CD4-positive, alpha-beta T cell (primary cell): ENCODE measurements at regions not wholly inside any gene's neighbourhood (a gene's known extent, or its start where the extent isn't known, plus 50 kb on each side); places are given as distances from the start of the nearest gene placed in this dataset.

Experiments used
- ATAC-seq: fragments of 200-7000 bp; cut with Tn5 transposase; one replicate; pipeline ENCODE4 v1.10.0; 2022; ENCODE audit warnings: mild to moderate bottlenecking; ENCODE audit not compliant: poor library complexity
- CTCF ChIA-PET: fragments of 350-600 bp; sonication (Branson Sonifier 250); formaldehyde crosslinking; loops from one replicate; lab custom pipeline; 2021; ENCODE audit warnings: antibody characterized with exemption, inconsistent platforms; lab: Charles Lee
- POLR2A ChIA-PET: fragments of 350-600 bp; sonication (Branson Sonifier 250); formaldehyde crosslinking; loops from one replicate; lab custom pipeline; 2021; ENCODE audit warnings: antibody characterized with exemption, inconsistent platforms; lab: Charles Lee
- DNase-seq, 14 experiments: peaks; one replicate each; pipeline ENCODE4 v3.0.0-alpha.2; 2013 to 2020; ENCODE audit warnings: mixed read lengths in 2 of 14
- H3K27ac ChIP-seq, 2 donors: one replicate each; pipeline versions ENCODE4 v1.5.1 to v1.7.0; 2013; ENCODE audit warnings: low read length in 2 of 2, low read depth in 1 of 2, mild to moderate bottlenecking in 1 of 2
- H3K27me3 ChIP-seq, 2 experiments: 1 replicate in 1 of 2; 2 replicates in 1 of 2; pipeline versions ENCODE4 v1.6.1 to v1.7.0; 2013; ENCODE audit warnings: low read length in 2 of 2, control low read depth in 1 of 2, mild to moderate bottlenecking in 1 of 2, moderate library complexity in 1 of 2; ENCODE audit not compliant: insufficient read depth in 2 of 2, control insufficient read depth in 1 of 2
- H3K36me3 ChIP-seq: one replicate; pipeline ENCODE4 v1.6.1; 2013; ENCODE audit warnings: low read length, control low read depth; ENCODE audit not compliant: insufficient read depth
- H3K4me1 ChIP-seq: one replicate; pipeline ENCODE4 v1.6.1; 2013; ENCODE audit warnings: low read length, control low read depth; ENCODE audit not compliant: insufficient read depth
- H3K4me3 ChIP-seq: one replicate; pipeline ENCODE4 v1.5.1; 2013; ENCODE audit warnings: mild to moderate bottlenecking, low read length, moderate library complexity
- H3K9me3 ChIP-seq, 2 experiments: 1 replicate in 1 of 2; 2 replicates in 1 of 2; pipeline versions ENCODE4 v1.6.1 to v1.7.0; 2013; ENCODE audit warnings: low read length in 2 of 2, mild to moderate bottlenecking in 2 of 2, control low read depth in 1 of 2, moderate library complexity in 1 of 2; ENCODE audit not compliant: control insufficient read depth in 1 of 2, insufficient read depth in 1 of 2
- H3K27ac Mint-ChIP-seq: one replicate; pipeline ENCODE4 v1.8.0; 2020; ENCODE audit warnings: mixed read lengths
- H3K27me3 Mint-ChIP-seq: one replicate; pipeline ENCODE4 v1.8.0; 2021; ENCODE audit warnings: mixed read lengths
- H3K36me3 Mint-ChIP-seq: one replicate; pipeline ENCODE4 v1.8.0; 2021; ENCODE audit warnings: low read depth, mixed read lengths
- H3K4me1 Mint-ChIP-seq: one replicate; pipeline ENCODE4 v1.8.0; 2021; ENCODE audit warnings: low read depth, mixed read lengths
- H3K4me3 Mint-ChIP-seq: one replicate; pipeline ENCODE4 v1.8.0; 2020; ENCODE audit warnings: mild to moderate bottlenecking, mixed read lengths
- H3K9me3 Mint-ChIP-seq: one replicate; pipeline ENCODE4 v1.8.0; 2020; ENCODE audit warnings: mixed read lengths
- CTCF ChIP-seq: fragments of 200-600 bp; IDR thresholded peaks from one replicate; pipeline ENCODE4 v1.8.0; 2022; ENCODE audit warnings: antibody characterized with exemption, mild to moderate bottlenecking
- intact Hi-C, 2 experiments: fragments of 100-400 bp; cut with DNase I in 1 of 2; cut with micrococcal nuclease in 1 of 2; formaldehyde crosslinking; loops; one replicate each; pipeline versions ENCODE4 v1.15.1 to v1.9.0; 2023 to 2025; cut with DNase I, micrococcal nuclease

- Histone ChIP-seq H3K27me3 (no peaks in the 10 kb centered on the region), H3K4me3 (no peak overlapping the region), H3K4me1 (no peaks in the 10 kb centered on the region), H3K27ac (no peak overlapping the region), H3K9me3 (no peaks in the 10 kb centered on the region), H3K36me3 (no peaks in the 10 kb centered on the region)
- no peak for ATAC-seq
- no peak for TF ChIP-seq CTCF
- H3K4me1 Mint-ChIP-seq: no peaks in the 10 kb centered on the region
- DNase-seq: no peak
- no peaks in the 10 kb centered on the region for H3K36me3 Mint-ChIP-seq
- POLR2A ChIA-PET: no interaction called here
- CTCF ChIA-PET: interaction anchor here (0.6 kb wide), 1 partner anchor 9 kb away, joined by 3 read pairs; no protein-coding TSS in a partner anchor
- intact Hi-C loops: no loop called here
- H3K27ac Mint-ChIP-seq: no peak overlapping the region
- no peak overlapping the region for H3K4me3 Mint-ChIP-seq
- peaks cover 2% of the 10 kb centered on the region for H3K9me3 Mint-ChIP-seq
- H3K27me3 Mint-ChIP-seq: peaks cover 6% of the 10 kb centered on the region
These were observed 61.8 kb upstream of the STEAP1 start for GRCh38 chr7:90092506-90092905.

- peaks cover 2% of the 10 kb centered on the region for H3K9me3 Mint-ChIP-seq
- Histone ChIP-seq H3K4me3 (no peak overlapping the region), H3K27ac (no peak overlapping the region), H3K36me3 (no peaks in the 10 kb centered on the region), H3K4me1 (no peaks in the 10 kb centered on the region), H3K27me3 (no peaks in the 10 kb centered on the region), H3K9me3 (no peaks in the 10 kb centered on the region)
- no peaks in the 10 kb centered on the region for H3K36me3 Mint-ChIP-seq
- DNase-seq (no peak), ATAC-seq (no peak)
- ChIA-PET CTCF (no interaction called here), POLR2A (no interaction called here)
- no peak overlapping the region for H3K4me3 Mint-ChIP-seq
- no peaks in the 10 kb centered on the region for H3K4me1 Mint-ChIP-seq
- intact Hi-C loops: no loop called here
- H3K27me3 Mint-ChIP-seq: no peaks in the 10 kb centered on the region
- TF ChIP-seq CTCF: no peak
- no peak overlapping the region for H3K27ac Mint-ChIP-seq
These were observed 60.2 kb upstream of the STEAP1 start for GRCh38 chr7:90094030-90094429.
